GM18951 (cell line): ENCODE measurements at regions not wholly inside any gene's neighbourhood (a gene's known extent, or its start where the extent isn't known, plus 50 kb on each side); places are given as distances from the start of the nearest gene placed in this dataset.

Source experiments
- POLR2A ChIP-seq: IDR thresholded peaks from 4 replicates; pipeline ENCODE4 v1.6.1; 2011; ENCODE audit warnings: mild to moderate bottlenecking; ENCODE audit not compliant: insufficient read length, insufficient read depth; ENCODE audit errors: extremely low read depth
- in situ Hi-C: fragments of 300-500 bp; cut with MboI; formaldehyde crosslinking; loops from one replicate; pipeline ENCODE4 v1.12.0; 2022; ENCODE audit warnings: low sequenced_read_pairs, mixed read lengths, inconsistent platforms; ENCODE audit not compliant: unreplicated experiment

GRCh38 chr3:113051787-113052186 lies 61.0 kb downstream of the GTPBP8 start:
- in situ Hi-C loops, result loop anchor here (10.0 kb wide), 1 partner anchor 233 kb away; no protein-coding TSS in a partner anchor

DNA sequence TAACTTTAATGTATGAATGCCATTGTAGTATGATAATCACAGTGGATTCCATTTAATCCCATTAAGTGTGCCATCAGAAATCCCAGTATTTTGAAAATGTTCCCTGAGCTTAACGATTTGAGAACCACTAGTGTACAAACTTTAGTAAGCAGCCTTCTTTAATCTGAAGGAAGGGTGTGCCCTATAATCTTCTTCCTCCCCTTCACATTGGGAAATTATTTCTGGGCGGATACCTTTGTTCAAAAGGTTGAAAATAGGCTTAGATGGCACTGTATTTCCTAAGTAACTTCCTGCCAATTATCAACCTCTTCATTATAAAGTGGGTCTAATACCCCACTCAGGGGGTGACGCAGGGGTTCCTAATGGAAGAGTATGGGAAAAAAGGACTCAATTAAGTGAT lies 62.4 kb downstream of the GTPBP8 start:
- in situ Hi-C loops, result loop anchor here (10.0 kb wide), 1 partner anchor 232 kb away; no protein-coding TSS in a partner anchor

More at GRCh38 chr3:113051787-113052186, 61.0 kb downstream of the GTPBP8 start:
- TF ChIP-seq POLR2A, result no peak

GRCh38 chr3:113054552-113054951 lies 63.8 kb downstream of the GTPBP8 start:
- no peak for TF ChIP-seq POLR2A
- in situ Hi-C loops, result loop anchor here (10.0 kb wide), 1 partner anchor 230 kb away; no protein-coding TSS in a partner anchor

More for the DNA sequence above, 62.4 kb downstream of the GTPBP8 start:
- no peak for TF ChIP-seq POLR2A

GRCh38 chr3:113055201-113055600 lies 64.4 kb downstream of the GTPBP8 start:
- no peak for TF ChIP-seq POLR2A
- in situ Hi-C loops, result loop anchor here (10.0 kb wide), 1 partner anchor 230 kb away; no protein-coding TSS in a partner anchor

GRCh38 chr3:113055961-113056360 lies 65.2 kb downstream of the GTPBP8 start:
- in situ Hi-C loops, result loop anchor here (10.0 kb wide), 1 partner anchor 229 kb away; no protein-coding TSS in a partner anchor
- no peak for TF ChIP-seq POLR2A

DNA sequence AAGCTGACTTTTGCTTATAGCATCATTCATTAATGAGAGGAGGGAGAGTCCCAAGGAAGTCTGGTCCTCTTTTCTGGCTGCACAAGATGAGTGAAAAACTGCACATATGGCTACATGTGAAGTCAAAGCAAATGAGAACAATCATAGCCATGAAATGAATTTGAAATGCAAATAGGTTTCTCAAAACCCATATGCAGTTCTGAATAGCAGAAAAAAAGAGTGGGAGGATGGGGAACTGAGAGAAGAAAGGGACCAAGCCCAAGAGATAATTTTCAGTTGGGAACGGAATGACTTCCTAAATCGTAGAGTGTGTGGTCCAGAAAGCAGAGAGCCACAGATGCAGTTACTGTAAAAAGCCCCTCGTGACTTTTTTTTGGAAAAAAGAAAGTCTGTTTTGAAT lies 66.3 kb downstream of the GTPBP8 start:
- TF ChIP-seq POLR2A, result no peak
- in situ Hi-C loops, result loop anchor here (10.0 kb wide), 1 partner anchor 228 kb away; no protein-coding TSS in a partner anchor

DNA sequence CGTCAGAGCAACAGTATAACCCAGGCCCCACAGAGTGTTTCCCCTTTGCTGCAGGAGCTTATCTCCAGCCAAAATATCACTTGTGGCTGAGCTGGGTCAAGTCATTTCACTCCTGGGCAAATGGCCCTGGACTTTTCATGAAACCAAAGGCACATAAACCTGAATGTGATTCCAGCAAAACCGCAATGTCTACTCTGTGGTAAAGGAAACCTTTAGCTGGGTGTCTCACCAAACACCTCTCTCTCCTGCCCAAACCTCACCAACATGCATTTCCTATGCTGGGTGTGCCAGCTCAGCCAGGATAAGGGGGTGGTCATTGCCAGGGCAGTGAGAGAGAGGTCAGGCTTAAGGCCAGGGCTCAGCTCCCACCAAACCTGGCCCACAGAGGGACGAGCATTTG lies 67.4 kb downstream of the GTPBP8 start:
- in situ Hi-C loops, result loop anchor here (10.0 kb wide), 1 partner anchor 227 kb away; no protein-coding TSS in a partner anchor
- no peak for TF ChIP-seq POLR2A

GRCh38 chr3:113062705-113063104 lies 71.9 kb downstream of the GTPBP8 start:
- TF ChIP-seq POLR2A, result no peak
- in situ Hi-C loops, result no loop called here

DNA sequence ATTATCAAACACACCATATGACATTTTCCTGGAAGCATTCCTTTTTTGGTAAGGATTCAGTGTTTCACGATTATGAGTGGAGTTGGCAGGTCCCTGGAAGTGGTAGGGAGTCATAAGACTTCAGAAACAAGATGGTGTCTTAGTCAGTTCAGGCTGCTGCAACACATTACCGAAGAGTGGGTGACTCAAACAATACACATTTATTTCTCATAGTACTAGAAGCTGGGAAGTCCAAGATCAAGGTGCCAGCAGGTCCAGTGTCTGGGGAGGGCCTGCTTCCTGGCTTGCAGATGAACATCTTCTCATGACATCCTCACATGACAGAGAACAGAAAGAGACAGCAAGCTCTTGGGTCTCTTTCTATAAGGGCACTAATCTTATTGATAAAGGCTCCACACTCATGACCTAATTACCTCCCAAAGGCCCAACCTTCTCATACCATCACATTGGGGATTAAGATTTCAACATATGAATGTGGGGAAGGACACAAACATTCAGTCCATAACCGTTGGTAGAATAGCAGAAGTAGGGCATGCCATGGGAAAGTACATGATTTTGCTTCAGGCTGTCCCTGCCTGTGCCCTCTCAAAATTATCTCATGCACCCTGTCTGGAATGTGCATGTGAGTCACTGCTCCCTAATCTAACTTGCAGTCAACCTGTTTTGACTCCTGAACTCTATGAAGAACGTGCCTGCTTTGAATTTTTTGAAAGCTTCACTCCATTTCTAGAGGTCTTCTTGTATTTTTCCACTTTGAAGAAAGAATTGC lies 72.5 kb downstream of the GTPBP8 start:
- in situ Hi-C loops, result no loop called here
- TF ChIP-seq POLR2A, result no peak

GRCh38 chr3:113064183-113064582 lies 73.4 kb downstream of the GTPBP8 start:
- in situ Hi-C loops, result no loop called here
- no peak for TF ChIP-seq POLR2A

- in situ Hi-C loops, result no loop called here
- TF ChIP-seq POLR2A, result no peak
Observed at GRCh38 chr3:113065336-113065735, 74.6 kb downstream of the GTPBP8 start.

DNA sequence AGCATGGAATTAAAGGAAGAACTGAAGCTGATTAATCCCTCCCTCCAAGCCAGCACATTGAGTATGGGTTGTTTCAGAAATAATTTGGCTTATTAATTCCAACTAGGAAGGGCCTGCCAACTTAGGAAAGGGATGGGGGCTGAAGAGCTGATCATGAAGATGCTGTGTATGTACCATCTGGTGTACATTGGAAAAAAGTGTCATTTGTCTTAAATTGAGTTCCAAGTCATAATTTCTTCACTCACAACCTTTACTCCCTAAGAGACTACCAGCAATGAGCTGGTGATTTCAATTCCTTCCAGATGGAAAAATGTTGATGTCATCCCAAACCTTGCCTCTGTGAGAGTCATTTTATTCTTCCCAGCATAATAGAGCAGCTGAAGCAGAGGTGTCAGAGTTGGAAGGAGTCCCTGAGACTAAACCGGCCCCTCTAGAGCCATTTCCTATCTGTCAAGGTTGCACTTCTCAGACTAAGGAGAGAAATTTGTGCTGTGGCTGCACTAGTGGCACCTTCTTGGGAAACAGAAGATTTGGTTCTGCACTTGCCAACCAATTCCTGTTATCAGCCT lies 79.4 kb downstream of the GTPBP8 start:
- TF ChIP-seq POLR2A, result no peak
- in situ Hi-C loops, result no loop called here

DNA sequence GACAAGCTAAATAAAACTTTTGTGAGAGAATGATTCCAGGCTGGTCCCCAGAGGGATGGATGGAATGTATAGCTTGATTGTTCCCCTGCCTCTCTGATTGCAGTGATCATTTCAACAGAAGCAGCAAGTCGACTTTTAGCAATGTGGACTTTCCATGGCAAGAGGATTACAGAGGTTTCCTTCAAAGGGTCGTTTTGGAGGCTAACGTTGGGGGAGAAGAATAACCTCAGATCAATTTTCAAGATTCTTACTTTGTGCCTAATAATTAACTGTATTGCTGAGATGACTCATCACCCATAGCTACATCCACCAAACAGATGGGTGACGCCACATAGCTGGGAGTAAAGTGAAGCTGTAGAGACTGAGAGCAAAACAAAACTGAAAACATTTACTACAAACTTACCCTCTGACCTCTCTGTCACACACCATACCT lies 79.9 kb downstream of the GTPBP8 start:
- no peak for TF ChIP-seq POLR2A
- in situ Hi-C loops, result no loop called here

DNA sequence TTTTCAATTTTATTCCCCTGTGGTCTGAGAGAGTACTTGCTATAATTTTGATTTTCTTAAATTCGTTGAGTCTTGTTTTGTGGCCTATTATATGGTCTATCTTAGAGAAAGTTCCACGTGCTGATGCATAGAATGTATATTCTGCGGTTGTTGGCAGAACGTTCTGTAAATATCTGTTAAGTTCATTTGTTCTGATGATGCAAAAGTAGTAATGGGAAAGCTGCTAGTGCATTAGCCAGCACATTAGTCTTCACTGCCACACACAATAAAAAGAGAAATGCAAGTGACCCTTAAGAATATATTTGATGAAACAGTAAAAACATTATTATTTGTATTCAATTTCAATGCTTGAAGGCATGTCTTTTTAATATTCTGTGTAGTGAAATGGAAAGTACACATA lies 84.8 kb downstream of the GTPBP8 start:
- TF ChIP-seq POLR2A, result no peak
- in situ Hi-C loops, result no loop called here
